ENCODE measurements at regions not wholly inside any gene's neighbourhood (a gene's known extent, or its start where the extent isn't known, plus 50 kb on each side); places are given as distances from the start of the nearest gene placed in this dataset.

GRCh38 chr1:119318466-119319309 lies 49.9 kb upstream of the HAO2 start:
- no peak for TF ChIP-seq CTCF (IDR thresholded peaks at IDR 0.05)
- DNase-seq (ENCODE audit: low spot score) = no peak
- no peak for ATAC-seq (ENCODE audit: low FRiP score)
